Kidney capillary endothelial cell (primary cell): ENCODE measurements at regions not wholly inside any gene's neighbourhood (a gene's known extent, or its start where the extent isn't known, plus 50 kb on each side); places are given as distances from the start of the nearest gene placed in this dataset.
A peak's percentile ranks its signal among the peaks of the same experiment; 100 is the strongest.
"Not testable (repeated sequence)": the region's sequence is repeated elsewhere in the genome, so short reads cannot be mapped to it uniquely, and the experiment has no call there.

Source experiments
- DNase-seq: peaks from one replicate; pipeline ENCODE4 v3.0.0-alpha.2; 2018; ENCODE audit warnings: low spot score

DNA sequence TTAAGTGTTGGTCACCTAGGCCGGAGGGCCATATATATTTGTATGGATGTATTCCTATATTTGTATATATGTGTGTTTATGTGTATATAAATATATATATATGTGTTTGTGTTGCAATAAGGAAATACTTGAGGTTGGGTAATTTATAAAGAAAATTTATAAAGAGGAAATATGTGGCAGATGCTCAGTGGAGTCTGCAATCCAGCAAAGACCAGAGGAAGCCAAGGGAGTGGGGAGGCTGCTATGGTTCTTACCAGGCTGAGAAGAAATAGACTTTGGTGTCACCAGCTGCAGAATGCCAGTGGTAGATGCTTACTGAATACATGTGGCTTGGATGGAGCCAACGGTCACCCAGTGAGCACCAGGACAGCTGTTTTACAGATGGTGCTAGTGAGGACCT lies 97.4 kb upstream of the ELOVL5 start:
- no peak for DNase-seq

DNA sequence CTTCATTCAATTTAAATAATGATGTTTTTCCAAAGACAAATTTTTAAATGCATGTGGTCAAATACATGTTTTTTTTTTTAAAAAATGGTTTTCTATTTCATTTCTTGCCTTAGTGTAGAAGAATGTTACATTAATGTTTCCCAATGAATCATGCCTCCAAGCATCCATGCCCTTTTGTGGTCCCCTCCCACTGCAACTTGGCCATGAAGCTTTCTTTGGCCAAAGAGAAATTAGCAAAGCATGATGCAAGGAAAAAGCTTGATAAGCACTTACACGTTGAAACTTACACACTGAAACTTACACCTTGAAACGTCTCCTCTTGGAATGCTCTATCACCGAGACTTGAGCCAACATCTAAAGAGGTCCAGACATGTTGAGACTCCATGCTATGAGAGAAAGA lies 93.0 kb upstream of the ELOVL5 start:
- no peak for DNase-seq

DNA sequence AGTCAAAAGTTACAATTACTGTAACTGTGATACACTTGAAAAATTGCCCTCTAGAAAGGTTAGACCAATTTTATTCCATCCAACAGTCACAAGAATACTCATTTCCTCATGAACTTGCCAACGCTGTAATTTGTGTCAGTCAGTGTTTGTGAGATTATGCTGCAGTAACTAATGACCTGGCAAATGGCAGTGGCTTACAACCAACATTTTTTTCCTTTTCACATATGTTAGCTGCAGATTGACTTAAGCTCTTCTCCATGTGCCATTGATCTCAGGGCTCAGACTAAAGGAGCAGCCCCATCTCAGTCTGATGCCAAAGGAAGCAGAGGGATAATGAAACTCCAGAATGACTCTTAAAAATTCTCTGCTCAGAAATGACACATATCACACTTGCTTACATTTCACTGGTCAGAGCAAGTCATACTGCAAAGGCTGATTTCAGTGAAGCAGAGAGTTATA lies 92.3 kb upstream of the ELOVL5 start:
- no peak for DNase-seq

DNA sequence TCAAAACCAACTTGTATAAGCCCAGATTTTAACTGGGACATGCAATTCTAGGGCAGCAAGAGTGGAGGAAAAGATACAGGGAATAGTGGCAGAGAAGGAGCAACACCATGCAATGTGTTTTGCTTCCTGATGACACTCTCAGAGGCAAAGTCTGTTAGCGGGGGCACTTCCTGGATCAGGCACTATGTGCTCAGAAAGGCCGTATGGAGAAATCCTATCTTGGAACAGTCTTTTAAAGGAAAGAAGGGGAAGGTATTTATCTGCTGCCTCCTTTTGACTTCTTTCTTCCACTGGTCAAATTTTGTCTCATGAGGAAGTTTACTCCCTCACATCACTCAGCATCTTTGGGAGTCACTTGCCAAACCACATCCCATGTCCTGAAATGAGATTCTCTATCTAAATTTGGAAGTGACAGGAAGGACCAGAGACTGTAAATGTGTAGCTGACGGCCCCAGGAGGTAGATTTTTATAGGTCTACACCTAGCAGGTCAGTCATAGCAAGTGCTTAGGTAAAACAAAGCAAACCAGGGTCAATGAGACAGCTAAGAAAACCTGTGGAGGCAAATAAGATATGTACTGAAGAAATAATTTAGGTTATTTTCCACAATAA lies 91.7 kb upstream of the ELOVL5 start:
- no peak for DNase-seq

DNA sequence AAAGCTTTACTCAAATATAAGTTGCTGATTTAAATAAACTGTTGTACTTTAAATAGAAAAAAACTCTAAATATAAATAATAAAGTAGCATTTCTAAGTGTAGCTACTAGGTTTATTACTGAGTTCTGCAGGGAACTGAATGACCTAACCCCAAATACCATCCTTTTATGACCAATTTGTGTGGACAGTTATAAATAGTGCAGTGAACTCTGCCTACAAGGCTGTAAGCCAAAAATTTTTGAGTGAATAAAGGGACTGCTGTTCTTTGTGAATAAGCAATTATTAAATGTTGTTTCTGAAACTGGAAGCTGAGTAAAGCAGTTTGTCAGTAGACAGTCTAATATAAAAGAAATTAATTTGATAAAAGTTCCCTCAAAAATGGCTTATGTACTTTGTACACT lies 90.8 kb upstream of the ELOVL5 start:
- DNase-seq = no peak

DNA sequence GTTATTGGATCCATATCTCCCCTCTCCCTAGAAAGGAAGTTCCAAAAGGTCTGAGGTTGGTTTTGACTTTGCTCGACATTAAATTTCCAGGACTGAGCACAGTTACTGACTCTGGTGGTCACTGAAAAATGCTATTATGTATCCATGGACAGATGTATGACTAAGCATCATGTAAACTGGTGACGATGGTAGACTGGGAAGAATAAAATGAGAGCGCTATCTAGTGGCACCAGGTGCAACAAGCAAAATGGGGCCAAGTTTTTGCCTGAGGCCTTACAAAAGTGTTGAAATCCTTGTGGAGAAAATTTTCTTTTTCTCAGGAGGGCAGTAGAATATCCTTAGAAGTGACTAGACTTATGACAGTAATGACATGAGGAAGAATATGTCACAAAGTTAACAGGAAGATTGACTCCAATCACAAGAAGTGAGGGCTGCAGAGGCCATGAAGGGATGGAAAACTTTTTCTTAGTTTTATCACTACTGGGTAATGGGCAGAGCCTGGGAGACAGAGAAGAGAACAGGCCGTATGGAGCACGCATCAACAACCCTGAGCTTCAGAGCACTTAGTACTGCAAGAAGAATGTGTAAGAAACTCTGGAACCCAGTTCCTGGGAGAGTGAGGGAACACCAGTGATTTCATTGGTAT lies 88.9 kb upstream of the ELOVL5 start:
- peak; percentile 67 for DNase-seq

DNA sequence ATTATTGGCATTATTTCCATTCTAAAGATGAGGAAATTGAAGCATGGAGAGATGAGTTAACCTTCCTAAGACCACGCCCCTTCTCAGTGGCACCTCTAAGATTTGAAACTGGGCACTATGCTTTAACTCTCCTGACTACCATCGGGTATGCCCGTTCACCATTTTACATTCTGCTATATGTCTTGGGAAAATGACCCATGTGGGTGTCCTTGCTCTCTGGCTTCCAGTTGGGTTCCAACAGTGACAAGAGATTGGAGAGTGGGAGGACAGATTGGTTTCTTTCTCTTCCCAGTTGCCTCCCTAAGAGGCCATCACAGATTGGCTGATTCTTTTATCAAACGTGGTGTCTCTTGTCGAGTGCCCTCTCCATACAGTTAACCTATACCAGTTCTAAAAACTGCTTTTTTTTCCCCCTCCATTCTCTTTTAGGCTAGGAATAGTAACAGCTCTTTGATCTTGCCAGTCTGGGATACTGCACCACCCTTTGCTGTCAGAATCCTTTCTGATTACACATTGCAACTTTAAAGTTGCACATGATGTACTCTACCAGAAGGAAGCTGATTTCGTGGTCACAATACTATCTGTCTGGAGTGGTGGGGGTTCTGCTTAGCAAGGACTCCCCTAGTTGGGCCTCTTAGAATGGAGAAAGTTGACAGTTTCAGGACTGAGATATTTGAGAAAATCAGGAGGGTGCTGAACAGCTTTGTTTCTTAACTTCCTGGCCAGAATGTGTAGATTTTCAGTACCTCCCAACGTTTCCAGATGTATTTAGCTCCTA lies 88.0 kb upstream of the ELOVL5 start:
- no peak for DNase-seq

DNA sequence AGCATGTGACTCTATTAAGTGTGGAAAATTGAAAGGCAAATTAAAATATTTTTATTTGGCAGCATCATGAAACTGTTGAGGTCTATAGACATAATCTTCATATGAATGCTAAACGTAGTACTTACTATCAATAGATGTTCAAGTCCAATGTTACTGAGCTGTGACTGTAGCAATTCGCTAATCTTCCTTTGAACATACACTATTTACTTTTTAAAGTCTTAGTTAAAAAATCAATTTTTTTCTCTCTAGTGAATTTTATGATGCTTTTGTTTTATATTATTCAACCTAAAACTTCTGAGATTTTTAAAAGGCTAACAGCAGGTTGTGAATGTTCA lies 85.2 kb upstream of the ELOVL5 start:
- DNase-seq = no peak

DNA sequence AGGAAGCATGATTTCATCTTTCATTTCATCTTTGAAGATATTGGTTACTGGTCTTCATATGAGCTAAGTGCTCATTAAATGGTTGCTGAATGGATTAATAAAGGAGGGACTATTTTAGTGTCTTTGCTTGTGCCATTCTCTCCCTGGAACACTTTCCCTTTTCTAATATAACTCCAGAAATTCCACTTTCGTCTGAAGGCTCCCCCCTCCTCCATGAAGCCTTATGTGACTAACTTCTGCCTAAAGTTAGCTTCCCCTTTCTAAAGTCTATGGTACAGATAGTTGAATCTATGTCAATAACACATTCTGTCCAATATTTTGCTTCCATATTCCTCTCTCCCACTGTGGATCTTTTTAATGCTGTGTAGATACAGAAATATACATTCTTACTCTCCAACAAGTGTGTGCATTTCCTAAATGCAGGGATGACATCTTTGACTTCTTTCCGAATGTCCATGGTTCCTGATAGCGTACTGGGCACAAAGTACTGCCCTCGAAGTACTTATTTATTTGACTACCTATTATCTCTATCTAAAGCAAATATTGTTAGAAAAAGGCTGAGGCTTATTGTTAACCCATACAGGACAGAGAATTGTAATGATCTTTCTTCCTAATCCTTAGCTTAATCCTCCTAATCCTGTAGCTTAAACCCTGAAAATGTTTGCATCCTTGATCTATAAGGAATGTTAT lies 84.7 kb upstream of the ELOVL5 start:
- no peak for DNase-seq

DNA sequence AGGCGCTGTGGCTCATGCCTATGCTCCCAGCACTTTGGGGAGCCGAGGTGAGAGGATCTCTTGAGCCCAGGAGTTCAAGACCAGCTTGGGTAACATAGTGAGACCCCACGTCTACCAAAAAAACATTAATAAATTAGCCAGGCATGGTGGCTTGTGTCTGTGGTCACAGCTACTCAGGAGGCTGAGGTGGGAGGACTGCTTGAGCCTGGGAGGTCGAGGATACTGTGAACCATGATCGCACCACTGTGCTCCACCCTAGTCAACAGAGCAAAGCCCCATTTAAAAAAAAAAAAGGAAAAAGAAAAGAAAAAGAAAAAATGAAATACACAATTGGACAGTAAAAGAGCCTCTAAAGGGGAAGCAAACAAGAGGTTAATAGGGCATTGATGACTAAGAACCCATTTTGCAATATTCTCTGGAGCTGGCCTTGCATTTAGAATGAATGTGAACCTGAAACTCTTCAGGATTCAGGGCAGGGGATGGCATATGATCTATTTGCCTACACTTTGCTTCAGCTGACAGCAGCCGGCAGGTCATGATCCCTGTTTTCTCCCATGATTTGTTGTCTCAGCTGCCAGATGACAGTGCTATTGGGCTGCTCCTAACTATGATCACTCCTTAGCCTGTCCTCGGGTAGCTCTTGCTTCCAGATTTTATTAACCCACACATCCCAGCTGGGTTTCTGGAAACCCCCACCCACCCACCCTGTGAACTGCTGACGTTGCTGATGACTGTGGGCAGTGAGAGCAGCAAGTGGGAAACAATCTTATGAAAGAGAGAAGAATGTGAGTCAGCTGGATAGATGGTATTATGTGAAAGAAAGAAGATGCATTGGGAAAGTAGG lies 83.8 kb upstream of the ELOVL5 start:
- DNase-seq = no peak

DNA sequence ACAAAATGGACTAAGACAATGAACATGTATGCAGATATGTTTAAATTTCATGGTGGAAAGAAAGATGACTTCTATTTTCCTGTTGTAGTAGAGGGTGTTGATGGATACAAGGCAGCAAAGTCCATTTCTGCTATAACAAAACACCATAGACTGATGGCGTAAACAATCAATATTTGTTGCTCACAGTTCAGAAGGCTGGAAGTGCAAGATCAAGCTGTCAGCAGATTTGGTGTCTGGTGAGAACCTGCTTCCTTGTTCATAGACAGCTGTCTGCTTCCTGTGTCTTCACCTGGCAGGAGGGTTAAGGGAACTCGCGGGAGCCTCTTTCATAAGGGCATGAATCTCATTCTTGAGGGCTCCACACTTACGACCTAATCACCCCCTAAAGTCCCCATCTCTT lies 83.0 kb upstream of the ELOVL5 start:
- no peak for DNase-seq

DNA sequence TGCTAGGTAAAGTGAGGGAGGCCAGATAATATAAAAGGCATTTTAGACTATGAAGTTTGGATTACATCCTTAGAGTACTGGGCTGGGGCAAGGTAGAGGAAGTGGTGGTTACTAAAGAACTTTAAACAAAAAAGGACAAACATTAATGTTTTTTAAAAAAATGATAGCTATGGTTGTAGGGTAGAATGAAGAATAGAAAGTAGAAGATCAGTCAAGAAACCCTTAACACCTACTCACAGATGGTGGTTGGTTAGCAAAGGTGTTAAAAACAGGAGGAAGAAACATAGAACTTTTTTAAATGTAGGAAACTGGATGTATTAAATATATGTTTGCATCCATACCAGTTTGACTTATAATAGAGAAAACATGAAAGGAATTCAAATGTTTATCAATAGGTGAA lies 80.7 kb upstream of the ELOVL5 start:
- DNase-seq = no peak

DNA sequence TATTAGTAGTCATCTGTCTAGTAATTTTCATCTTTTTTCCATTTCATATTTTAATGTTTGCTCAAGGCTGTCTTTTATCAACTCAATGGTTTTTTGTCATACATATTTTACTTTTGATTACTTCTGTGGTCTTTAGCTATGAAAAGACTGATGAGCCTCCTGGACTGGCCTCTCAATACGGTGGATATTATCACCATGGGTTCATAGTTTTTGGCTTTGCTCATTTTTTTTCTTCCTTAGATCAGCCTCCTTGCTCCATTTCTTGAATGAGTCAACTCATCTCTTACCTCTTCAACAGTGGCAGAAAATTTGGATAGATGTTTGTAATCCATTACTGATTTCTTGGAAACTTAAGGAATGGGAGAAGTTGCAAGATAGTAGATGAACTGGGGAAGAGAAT lies 80.1 kb upstream of the ELOVL5 start:
- DNase-seq = no peak

DNA sequence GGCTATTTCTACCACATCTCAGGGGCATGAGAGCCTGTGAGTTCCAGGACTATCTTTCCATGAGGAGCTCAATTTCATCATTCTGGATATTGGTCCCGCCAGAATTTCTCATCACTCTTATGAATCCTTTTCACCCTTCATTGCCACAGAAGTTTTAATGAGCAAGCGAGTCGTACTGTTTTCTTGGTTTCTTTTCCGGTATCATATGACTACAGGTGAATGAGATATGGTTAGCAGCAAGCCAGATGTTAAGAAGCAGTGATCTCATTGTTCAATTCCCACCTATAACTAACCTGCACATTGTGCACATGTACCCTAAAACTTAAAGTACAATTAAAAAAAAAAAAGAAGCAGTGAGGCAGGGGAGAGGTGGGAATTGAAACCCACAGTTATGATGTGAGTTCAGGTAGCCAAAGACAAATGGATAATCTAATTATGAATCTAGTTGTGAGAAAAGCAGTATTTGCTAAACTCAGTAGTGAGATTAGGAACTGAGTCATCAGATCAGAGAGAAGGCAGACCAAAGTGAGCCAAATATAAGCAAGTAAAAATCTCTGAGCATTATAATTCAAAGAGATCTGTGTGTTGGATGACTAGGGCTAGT lies 78.0 kb upstream of the ELOVL5 start:
- no peak for DNase-seq

DNA sequence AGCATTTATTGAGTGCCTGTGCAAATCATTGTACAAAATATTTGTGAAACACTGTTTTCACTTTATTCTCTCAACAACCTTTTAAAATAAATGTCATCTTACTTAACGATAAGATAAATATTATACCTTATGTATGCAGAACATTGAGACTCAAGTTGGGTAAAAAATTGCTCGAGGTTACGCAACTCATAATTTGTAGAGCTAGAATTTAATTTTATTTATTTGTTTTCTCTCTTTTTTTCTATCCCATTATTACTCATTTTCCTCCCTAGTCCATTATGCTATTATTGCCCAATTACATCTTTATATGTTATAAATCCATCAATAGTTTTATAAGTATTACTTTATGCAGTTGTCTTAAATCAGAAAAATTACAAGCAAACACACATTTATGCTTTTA lies 77.4 kb upstream of the ELOVL5 start:
- DNase-seq = no peak

DNA sequence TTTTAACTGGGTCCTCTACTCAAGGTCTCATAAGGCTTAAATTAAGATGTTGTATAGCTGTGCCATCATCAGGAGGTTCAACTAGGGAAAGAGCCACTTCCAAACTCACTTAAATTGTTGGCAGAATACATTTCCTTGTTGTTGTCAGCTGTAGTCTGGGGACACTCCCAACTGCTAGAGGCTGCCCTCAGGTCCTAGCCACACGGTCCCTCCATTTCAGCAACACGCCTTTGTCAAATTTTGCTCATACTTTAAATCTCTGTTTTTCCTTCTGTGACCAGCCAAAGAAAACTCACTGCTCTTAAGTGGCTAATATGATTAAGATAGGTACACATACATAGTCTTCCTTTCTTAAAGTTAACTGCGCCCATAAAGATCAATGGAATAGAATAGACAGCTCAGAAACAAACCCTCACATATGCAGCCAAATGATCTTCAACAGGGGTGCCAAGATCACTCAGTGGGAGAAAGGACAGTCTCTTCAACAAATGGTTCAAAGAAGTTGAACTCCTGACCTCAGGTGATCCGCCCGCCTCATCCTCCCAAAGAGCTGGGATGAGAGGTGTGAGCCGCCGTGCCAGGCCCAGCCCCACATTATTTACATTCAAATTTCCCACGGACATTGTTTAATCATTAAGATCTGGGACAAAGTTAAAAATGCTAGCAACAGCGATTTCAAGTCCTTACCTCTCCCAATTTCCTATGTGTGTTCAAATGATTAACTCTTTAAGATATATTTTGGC lies 76.4 kb upstream of the ELOVL5 start:
- DNase-seq = no peak

DNA sequence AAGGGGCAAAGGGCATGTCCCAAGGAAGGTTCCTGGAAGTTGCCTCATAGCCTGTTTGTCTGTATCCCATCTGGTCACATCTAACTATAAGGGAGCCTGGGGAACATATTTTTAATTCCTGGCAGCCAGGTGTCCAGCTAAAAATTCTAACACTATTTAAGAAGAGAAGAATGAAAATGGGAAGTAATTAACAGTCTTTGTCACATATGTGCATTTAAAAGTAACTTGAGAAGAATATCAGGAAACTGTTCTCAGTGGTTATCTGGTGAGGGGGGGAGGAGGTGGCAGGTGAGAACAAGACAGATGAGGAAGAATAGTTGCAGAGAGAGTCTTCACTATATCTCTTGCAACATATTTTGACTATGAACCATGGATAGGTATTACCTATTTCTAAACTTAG lies 75.5 kb upstream of the ELOVL5 start:
- no peak for DNase-seq

DNA sequence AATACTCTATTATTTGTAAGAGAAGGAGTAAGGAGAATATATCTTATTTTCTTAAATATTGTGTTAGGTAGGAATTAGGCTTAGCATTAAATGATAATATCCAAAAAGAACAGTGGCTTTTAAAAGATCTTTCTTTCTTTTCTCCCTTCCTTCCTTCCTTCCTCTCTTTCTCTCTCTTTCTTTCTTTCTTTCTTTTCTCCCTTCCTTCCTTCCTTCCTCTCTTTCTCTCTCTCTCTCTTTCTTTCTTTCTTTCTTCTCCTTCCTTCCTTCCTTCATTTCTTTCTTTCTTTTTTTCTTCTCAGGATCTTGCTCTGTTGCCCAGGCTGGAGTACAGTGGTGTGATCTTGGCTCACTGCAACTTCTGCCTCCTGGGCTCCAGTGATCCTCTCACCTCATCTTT lies 74.8 kb upstream of the ELOVL5 start:
- DNase-seq = not testable (repeated sequence)

DNA sequence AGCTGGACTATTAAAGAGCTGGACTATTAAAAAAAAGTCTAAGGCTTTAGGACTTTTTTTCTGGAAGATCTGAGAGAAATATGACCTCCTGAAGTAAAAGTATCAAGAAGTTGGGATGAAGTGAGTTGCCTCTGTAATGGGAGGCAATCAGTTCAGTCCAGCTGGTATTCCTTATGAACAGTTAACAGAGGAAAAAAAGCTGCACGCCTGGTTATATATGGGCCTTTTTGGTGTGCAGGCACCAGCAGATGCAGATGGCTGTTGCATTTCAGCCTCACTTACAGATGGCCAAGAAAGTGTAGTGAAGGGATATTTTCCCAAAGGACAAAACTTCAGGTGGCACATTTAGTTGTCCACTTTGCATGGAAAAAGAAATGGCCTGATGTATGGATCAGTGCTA lies 70.3 kb upstream of the ELOVL5 start:
- no peak for DNase-seq

DNA sequence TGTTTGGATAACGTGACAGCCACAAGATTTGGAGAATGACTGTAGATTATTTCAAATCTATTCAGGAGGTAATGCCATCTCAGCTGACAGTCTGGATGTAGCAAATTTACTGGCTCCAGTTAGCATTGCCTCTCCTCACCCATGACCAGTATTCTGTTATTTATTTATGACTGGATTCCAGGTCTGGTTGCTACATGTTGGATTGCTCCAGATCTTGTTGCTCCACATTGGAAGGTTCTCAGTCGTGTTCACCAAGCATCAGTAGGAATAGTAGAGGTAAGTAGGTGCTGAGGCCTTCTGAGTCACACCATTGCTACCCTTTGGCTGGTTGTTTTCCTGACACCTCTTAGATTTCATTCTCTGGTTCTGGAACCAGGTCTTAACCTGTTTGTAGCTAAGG lies 69.5 kb upstream of the ELOVL5 start:
- no peak for DNase-seq

DNA sequence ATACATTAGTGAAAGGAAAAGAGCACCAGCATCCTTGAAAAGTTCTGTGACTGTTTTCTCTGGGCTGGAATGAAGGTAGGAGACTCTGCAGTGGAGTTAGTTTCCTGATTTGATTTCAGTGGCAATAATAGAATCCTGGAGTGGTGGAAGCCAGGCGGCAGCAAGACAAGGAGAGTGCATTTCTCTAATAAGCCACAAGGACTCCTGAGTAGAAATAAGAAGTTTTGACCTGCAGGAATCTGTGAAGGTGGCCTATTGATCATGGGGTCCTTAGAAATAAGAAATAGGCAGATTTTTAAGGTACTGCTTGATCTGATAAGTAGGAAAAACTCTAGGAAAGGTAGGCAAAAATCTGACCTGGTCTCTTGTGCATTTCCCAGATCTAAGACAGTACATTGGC lies 68.4 kb upstream of the ELOVL5 start:
- DNase-seq = no peak
